HTR-8/SVneo (cell line): ENCODE measurements at regions not wholly inside any gene's neighbourhood (a gene's known extent, or its start where the extent isn't known, plus 50 kb on each side); places are given as distances from the start of the nearest gene placed in this dataset.
A peak's percentile ranks its signal among the peaks of the same experiment; 100 is the strongest.

Experiments
- DNase-seq: peaks from one replicate; pipeline ENCODE4 v3.0.0; 2011; ENCODE audit warnings: low spot score, mixed read lengths; ENCODE audit not compliant: insufficient read length
- FAIRE-seq: peaks from 2 replicates; lab custom pipeline; 2011; peaks lifted over from hg19 to GRCh38; lab: Jason Lieb, UNC

GRCh38 chr14:51780741-51781140 is 79.7 kb upstream of the GNG2 start:
- FAIRE-seq (no peak), DNase-seq (peak; percentile 23)

- DNase-seq: no peak
- no peak for FAIRE-seq
These were observed 79.0 kb upstream of the GNG2 start for GRCh38 chr14:51781381-51781780.

DNA sequence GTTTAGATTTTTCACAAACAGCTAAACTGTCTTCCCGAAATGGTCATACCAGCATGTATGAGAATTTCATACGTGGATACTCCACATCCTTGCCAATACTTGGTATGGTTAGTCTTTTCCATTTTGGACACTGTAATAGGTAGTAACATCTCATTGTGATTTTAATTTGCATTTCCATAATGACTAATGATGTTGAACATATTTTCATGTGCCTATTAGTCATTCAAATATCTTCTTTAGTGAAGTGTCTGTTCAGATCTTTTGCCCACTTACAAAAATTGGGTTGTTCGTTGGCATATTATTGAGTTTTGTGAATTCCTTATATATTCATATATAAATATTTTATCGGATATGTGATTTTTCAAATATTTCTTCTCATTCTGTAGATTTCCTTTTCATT is 78.0 kb upstream of the GNG2 start:
- DNase-seq (no peak), FAIRE-seq (no peak)

DNA sequence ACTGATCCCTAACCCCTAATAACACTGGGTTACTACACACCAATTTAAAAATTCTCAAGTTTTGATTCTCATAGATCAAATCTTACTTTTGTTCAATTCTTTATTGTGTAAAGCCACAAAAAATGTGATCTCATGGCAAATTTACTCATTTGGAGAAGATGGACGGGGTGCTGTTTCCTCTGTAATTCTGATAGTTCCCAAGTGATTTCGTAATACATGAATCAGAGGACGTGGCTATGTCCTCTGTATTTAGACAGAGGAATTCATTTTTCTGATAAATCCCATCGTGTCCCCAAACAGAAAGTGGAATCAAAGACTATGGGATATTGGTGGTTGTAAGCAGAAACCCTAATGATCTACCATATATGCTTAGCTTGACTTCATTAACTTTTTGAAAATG is 76.6 kb upstream of the GNG2 start:
- peak; percentile 22 for DNase-seq

GRCh38 chr14:51784466-51784865 is 75.9 kb upstream of the GNG2 start:
- FAIRE-seq: no peak

More for the DNA sequence above, 76.6 kb upstream of the GNG2 start:
- FAIRE-seq: no peak

DNA sequence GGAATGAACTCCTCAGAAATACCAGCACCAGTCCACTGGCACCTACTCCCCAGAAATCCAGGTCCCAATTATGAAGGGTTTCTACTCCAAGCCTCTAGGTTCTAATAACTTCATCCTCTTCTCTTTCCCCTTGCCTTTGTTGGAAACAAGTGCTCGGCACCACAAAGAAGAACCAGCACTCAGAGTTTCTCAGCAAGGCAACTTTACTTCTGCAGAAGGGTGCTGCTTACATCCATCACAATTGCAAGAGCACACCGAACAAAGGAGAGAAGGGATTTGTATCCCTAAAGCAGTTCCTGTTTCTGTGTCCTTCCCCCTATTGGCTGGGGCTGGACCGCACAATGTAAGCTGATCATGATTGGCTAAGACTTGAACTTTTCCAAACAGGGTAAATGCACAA is 74.2 kb upstream of the GNG2 start:
- no peak for DNase-seq

More at GRCh38 chr14:51784466-51784865, 75.9 kb upstream of the GNG2 start:
- no peak for DNase-seq

DNA sequence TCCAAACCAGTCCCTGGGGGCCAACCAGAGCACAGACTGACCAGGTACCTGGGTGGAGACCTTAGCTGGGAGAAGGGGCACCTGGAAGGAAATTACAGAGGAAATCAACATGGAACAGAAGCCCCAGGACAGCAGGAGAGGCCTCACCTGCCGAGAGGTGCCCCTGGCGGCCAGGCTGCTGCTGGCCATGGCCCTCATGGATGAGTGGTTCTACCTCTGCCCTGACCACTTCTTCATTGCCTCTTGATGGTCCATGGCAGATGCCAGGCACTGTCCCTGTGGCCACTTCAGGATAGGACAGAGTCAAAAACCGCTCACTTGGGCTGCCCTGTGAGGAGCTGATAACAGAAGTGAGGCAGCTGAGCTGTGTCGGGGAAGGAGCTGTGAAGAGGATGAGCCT is 73.1 kb upstream of the GNG2 start:
- no peak for DNase-seq
- FAIRE-seq: no peak

More for the DNA sequence above, 74.2 kb upstream of the GNG2 start:
- no peak for FAIRE-seq

DNA sequence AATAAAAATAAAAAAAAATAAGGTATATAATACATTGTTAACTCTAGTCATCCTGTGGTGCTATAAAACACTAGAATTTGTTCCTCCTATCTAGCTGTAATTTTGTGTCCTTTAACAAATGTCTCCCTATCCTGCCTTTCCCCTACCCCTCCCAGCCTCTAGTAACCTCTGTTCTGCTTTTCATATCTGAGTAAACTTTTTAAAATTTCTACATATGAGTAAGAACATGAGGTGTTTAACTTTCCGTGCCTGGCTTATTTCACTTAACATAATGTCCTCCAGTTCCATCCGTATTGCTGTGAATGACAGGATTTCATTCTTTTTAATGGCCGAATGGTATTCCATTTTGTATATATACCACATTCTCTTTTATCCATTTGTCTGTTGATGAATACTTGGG is 71.3 kb upstream of the GNG2 start:
- no peak for FAIRE-seq
- DNase-seq: no peak

GRCh38 chr14:51789596-51789995 is 70.8 kb upstream of the GNG2 start:
- no peak for DNase-seq
- FAIRE-seq: no peak

GRCh38 chr14:51792809-51793208 is 67.6 kb upstream of the GNG2 start:
- DNase-seq (no peak), FAIRE-seq (no peak)

DNA sequence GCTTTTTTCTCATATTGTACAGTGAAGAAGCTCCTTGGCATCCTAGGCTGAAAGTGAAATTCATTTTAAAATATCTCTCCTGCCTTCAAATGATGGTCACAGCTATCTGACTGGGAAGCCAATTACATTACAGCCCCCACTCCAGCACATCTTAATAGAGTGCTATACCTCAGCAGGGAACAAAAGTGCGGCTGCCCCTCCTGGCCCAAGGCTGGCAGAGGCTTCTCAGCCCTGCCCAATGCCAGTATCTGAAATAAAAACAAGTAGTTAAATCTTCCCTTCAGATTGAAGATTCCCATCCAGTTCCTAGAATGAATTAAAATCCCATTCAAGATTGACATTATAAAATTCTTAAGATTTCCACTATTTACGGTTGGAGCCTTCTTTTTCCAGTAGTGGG is 54.9 kb upstream of the GNG2 start:
- FAIRE-seq: no peak
- DNase-seq: no peak

GRCh38 chr14:51806026-51807023 is 54.1 kb upstream of the GNG2 start:
- no peak for FAIRE-seq
- DNase-seq: no peak

DNA sequence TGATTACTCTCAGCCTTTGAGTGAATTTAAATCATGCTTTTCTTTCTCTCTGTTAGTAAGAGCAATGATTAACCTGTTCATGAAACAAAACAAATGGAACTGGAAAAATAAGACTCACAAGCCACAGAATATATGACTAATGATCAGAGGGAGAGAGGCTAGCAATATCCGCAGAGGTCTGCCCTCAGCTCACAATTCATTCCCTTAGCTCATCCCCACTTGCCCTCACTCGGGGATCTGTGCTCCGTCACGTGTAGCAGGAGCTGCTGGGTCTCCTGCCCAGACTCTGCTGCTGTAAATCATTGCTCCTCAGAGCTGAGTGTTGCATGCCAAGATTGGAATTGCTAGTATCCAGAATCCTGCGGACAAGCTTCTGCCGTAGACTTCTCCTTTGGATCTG is 53.1 kb upstream of the GNG2 start:
- DNase-seq: no peak
- FAIRE-seq: no peak
